ENCODE measurements at regions not wholly inside any gene's neighbourhood (a gene's known extent, or its start where the extent isn't known, plus 50 kb on each side); places are given as distances from the start of the nearest gene placed in this dataset.
"Not testable (repeated sequence)": the region's sequence is repeated elsewhere in the genome, so short reads cannot be mapped to it uniquely, and the experiment has no call there.

DNA sequence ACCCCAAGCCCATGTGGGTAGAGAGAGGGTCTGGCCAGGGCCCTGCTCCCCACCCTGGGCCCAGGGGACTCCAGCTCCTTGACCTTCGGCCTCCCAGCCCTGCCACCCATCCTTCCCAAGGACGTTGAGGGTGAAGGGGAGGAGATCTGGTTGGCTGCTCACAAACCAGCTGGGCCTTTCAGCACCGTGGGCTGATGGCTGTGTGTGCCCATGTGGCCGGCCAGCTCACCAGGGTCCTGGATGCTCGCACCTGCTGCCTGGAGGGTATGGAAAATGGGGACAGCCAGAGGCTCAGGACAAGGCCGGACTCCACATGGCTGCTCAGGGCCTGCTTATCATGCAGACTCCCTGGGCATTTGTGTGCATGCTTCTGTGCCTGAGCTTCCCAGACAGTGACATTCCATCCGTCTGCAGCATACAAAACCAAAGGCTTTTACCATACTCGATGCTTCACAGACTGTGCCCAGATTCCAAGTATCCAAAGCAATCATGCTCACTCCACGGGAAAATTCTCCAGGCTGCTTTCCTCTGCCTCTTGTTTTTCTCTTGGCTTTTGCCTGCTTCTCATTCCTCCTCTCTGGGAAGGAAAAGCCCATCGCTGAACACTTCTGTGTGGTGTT is 112.5 kb upstream of the ZNF469 start:
- not testable (repeated sequence) for DNase-seq

GRCh38 chr16:88271296-88271695 is 111.5 kb upstream of the ZNF469 start:
- DNase-seq: not testable (repeated sequence)

GRCh38 chr16:88271776-88272175 is 111.0 kb upstream of the ZNF469 start:
- DNase-seq: not testable (repeated sequence)

- DNase-seq: not testable (repeated sequence)
Observed at GRCh38 chr16:88272437-88272836, 110.3 kb upstream of the ZNF469 start.

DNA sequence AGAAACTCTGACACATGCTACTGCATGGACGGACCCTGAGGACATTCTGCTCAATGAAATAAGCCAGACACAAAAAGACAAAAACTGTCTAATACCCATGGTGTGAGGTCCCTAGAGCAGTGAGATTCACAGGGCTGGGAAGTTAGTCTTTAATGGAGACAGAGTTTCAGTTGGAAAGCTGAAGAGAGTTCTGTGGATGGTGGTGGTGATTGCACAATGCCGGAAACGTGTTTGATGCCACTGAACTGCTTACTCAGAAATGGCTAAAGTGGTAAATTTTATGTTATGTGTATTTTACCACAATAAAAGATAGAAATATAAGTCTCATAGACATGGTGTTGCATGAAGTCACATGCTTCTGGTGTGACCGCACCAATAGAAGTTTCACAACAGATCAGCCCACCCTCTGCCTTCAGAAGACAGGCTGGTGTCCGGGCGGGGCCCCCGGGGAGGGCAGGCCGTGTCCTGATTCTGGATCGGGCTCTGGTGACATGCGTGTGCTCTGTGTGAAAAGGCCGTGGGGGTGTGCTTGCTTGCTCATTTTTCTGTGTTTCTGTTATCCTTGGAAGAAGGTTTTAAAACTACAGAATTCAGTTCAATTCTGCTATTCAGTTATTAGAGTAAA is 108.5 kb upstream of the ZNF469 start:
- DNase-seq: not testable (repeated sequence)

- DNase-seq: no peak
Observed at GRCh38 chr16:88274847-88275246, 107.9 kb upstream of the ZNF469 start.

GRCh38 chr16:88275336-88276122 is 107.2 kb upstream of the ZNF469 start:
- not testable (repeated sequence) for DNase-seq

DNA sequence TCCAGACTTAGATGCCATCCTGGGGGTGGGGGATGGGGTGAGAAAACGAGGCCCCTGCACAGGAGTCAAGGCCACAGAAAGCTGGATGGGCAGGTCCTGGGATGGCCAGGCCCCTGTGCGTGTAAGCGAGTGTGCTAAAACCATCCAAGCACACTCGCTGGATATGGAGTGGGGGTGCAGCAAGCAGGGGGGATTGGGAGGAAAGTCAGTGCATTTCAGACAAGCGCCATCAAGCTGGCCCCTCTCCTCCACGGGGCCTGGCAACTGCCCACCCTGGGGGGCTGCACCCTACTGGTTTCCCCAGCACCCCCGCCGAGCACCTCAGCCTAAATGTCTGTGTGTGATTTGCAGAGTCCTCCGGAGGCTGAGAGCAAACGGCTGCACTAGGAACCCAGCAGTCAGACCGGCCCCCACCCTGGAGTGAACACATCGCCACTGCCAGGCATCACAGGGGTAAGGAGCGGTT is 106.6 kb upstream of the ZNF469 start:
- not testable (repeated sequence) for DNase-seq

DNA sequence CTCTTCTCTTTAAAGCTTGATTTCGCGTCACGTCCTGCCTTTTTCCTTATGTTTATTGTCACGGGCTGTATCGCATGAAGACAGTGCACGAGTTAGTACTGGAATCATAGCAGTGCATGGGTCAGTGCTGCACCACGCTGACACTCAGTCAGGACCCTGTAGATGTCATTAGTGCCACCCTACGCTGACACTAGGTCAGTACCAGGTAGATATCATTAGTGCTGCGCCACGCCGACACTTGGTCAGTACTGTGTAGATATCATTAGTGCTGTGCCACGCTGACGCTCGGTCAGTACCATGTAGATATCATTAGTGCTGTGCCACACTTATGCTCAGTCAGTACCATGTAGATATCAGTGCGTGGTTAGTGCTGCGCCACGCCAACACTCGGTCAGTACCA is 106.2 kb upstream of the ZNF469 start:
- no peak for DNase-seq

GRCh38 chr16:88279998-88280397 is 102.8 kb upstream of the ZNF469 start:
- no peak for DNase-seq

DNA sequence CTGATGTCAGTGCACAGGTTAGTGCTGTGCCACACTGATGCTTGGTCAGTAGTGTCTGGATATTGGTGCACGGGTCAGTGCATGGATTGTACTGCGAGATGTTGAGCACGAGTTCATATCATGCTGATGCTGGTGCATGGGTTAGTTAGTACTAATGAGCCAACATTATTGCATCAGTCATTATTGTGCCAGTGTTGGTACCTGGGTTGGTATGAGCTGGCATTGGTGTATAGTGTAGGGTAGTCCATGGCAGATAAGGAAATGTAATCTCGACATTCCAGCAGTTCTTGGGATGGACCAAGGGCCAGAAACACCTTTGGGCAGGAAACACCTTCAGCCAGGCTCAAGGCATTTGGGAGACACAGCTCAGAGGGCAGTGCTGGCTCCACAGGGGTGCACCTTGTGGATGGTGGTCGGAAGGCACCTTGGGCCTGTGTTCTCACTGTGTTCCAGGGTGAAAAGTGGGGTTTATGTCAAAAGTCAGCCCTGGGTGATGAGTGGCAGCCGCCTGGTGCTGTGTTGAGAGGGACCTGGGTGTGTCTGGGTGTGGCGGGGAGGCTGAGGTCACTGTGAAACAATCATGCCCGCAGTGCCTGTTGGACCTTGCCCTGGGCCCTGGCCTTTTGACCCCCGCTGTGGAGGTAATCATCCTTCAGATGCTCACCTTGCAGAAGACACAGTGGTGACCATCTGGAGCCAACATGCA is 100.7 kb upstream of the ZNF469 start:
- no peak for DNase-seq

DNA sequence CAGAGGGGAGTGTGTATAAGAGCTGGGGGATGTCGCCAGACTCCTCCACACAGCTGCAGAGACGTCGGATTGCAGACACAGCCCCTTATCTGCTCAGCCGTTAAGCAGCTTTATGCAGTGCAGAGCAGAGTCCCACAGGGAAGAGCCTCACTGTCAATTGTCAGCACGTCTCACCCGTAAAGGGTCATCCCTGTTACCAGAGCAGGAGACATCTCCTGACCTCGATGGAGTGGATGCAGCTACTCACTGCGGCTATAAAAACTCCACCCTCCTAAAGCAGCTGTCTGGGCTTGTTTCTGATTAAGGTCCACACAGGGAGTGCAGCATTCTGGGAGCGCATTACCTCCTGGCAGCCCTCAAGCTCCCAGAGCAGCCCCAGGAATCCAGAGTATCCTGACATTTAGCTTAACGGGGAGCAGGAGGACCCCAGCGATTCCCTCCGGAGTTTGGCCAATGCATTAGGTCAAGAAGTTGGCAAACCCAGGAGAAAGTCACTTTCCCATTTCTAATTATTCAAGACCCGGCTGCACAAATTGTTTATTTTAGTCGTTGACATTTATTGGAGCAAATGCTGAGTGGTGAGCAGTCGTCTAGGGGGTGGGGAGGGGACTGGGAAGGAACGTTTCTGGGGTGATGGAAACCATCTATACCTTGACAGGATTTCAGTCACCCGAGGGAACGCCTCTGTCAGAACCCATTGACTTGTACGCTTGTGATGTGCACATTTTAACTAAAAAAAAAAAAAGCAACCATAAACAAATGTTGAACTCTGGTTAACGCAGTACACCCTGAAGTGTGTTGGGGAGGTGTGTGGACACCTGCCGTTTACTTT is 100.0 kb upstream of the ZNF469 start:
- DNase-seq: no peak

DNA sequence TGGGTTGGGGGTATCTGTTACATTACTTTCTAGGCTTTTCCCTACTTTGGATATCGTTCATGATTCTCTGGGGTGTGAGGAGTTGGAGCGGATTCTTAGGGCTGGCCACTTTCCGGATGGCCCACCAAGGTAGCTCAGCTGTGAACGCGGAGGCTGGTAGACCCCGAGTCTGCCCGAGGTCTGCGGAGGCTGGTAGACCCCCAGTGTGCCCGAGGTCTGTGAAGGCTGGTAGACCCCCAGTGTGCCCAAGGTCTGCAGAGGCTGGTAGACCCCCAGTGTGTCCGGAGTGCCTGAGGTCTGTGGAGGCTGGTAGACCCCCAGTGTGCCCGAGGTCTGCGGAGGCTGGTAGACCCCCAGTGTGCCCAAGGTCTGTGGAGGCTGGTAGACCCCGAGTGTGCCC is 99.2 kb upstream of the ZNF469 start:
- no peak for DNase-seq

DNA sequence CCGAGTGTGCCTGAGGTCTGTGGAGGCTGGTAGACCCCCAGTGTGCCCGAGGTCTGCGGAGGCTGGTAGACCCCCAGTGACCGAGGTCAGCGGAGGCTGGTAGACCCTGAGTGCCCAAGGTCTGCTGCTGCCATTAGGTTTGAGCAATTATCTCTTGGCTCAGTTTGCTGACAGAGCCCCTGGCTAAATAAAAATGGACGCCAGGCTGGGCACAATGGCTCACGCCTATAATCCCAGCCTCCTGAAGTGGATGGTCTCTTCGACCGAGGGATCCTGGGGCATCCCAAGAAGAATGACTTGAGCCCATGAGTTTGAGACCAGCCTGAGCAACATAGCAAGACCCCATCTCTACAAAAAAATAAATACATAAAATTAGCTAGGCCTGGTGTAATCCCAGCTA is 98.7 kb upstream of the ZNF469 start:
- DNase-seq: no peak

GRCh38 chr16:88284626-88285513 is 97.9 kb upstream of the ZNF469 start:
- no peak for DNase-seq

GRCh38 chr16:88285514-88285822 is 97.3 kb upstream of the ZNF469 start:
- no peak for DNase-seq

DNA sequence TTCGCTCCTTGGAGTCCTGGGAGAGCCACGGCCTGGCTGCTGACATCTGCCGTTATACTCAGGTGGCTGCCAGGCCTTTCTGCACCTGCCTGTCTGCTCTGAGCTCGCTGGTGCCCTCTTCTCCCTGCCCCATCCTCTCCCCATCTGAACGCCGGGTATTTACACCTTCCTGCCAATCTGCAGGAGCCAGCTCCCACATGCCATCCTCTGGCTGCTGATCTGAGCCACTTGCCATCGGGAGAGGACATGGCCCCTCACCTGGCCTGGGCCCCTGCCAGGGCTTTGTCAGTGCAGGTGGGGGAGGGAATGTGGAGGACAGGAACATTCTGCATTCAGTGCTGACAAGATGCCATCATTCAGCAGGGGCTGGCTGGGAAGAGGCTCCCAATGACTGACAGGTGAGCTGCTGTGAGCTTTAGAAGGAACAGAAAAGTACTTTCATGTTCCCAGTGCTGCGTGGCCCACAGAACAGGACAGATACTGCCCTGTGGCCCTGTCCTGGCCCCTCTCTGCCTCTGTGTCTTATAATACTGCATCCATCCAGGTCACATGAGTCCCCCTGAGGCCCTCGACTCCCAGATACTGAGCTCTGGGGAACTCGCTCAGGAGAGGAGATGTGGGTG is 96.3 kb upstream of the ZNF469 start:
- no peak for DNase-seq

- DNase-seq: no peak
Observed at GRCh38 chr16:88287219-88287618, 95.5 kb upstream of the ZNF469 start.

- no peak for DNase-seq
Observed at GRCh38 chr16:88288303-88288702, 94.5 kb upstream of the ZNF469 start.

DNA sequence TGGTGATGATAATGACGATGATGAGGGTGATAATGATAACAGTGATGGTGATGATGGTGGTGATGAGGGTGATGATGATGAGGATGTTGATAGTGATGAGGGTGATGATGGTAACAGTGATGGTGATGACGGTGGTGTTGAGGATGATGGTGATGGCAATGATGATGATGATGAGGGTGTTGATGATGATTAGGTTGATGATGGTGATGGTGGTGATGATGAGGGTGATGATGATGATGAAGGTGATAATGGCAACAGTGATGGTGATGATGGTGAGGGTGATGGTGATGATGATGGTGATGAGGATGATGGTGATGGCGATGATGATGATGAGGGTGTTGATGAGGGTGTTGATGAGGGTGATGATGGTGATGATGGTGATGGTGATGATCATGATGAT is 93.8 kb upstream of the ZNF469 start:
- DNase-seq: no peak

- no peak for DNase-seq
Observed at GRCh38 chr16:88289561-88289960, 93.2 kb upstream of the ZNF469 start.
